ENCODE measurements at regions not wholly inside any gene's neighbourhood (a gene's known extent, or its start where the extent isn't known, plus 50 kb on each side); places are given as distances from the start of the nearest gene placed in this dataset.

GRCh38 chr15:70247281-70247680 lies 149.6 kb upstream of the TLE3 start:
- Histone ChIP-seq H3K56ac (ENCODE audit: extremely low read depth, insufficient read depth, low read length) (no peak overlapping the region), H2BK15ac (ENCODE audit: low read depth, low read length) (no peak overlapping the region), H4K91ac (ENCODE audit: insufficient read depth, low read depth, low read length) (no peak overlapping the region), H3K4me2 (ENCODE audit: low read depth, low read length) (no peak overlapping the region), H3K36me3 (ENCODE audit: control insufficient read depth, insufficient read depth, low read length) (no peaks in the 10 kb centered on the region), H2AK5ac (ENCODE audit: low read depth, low read length) (no peak overlapping the region), H3K27ac (ENCODE audit: insufficient read depth, low read length) (no peak overlapping the region), H3K27me3 (ENCODE audit: control insufficient read depth, insufficient read depth, low read length) (peaks cover 27% of the 10 kb centered on the region), H4K5ac (ENCODE audit: low read depth, low read length) (no peak overlapping the region), H3K9me3 (ENCODE audit: control insufficient read depth, insufficient read depth, low read length) (no peaks in the 10 kb centered on the region), H3K79me1 (ENCODE audit: low read depth in 1 of 2, low read length in 2 of 2) (no peaks in the 10 kb centered on the region), H2AK9ac (replicated peaks; ENCODE audit: low read depth, low read length, poor library complexity) (no peak overlapping the region), H2AFZ (replicated peaks; ENCODE audit: low read length, poor library complexity) (no peak overlapping the region), H3K23ac (ENCODE audit: low read depth, low read length) (no peak overlapping the region), H3K14ac (replicated peaks; ENCODE audit: low read depth, low read length) (no peak overlapping the region), H2BK20ac (ENCODE audit: low read depth, low read length) (no peak overlapping the region), H3K4ac (ENCODE audit: low read depth, low read length) (no peak overlapping the region), H3K9ac (ENCODE audit: low read depth, low read length) (no peak overlapping the region), H3K4me1 (ENCODE audit: control insufficient read depth, insufficient read depth, low read length) (no peaks in the 10 kb centered on the region), H3K4me3 (ENCODE audit: insufficient read depth, low read depth, low read length) (no peak overlapping the region), H4K20me1 (ENCODE audit: insufficient read depth, low read length) (no peaks in the 10 kb centered on the region), H2BK120ac (ENCODE audit: low read depth, low read length) (no peak overlapping the region), H2BK5ac (ENCODE audit: low read depth, low read length, poor library complexity, severe bottlenecking) (no peak overlapping the region), H3K9me1 (ENCODE audit: insufficient read depth, low read length) (no peaks in the 10 kb centered on the region; the same call in 1 of the 2 replicates), H4K8ac (ENCODE audit: low read depth in 2 of 2, low read length in 2 of 2) (no peak overlapping the region), H3K18ac (ENCODE audit: low read depth, low read length) (no peak overlapping the region)
- in situ Hi-C loops (cut with MboI; ENCODE audit: low sequenced_read_pairs) (no loop called here), dilution Hi-C loops (cut with HindIII; ENCODE audit: low sequenced_read_pairs, unreplicated experiment) (no loop called here), intact Hi-C loops (cut with micrococcal nuclease) (no loop called here)
- WGBS, 2 experiments (ENCODE audit: extremely low coverage in 2 of 2, insufficient read length in 1 of 2), result 70% methylated on average over 2 of the region's 6 CpGs; no CpG with 5 or more reads in 1 of the 2 experiments
- ChIA-PET CTCF (no interaction called here), POLR2A (ENCODE audit: unreplicated experiment) (no interaction called here)
- DNase-seq (no peak), ATAC-seq (ENCODE audit: low read depth) (no peak)
- no TSS peak for BruUV-seq (replicated peaks)
- TF ChIP-seq MXI1 (IDR thresholded peaks at IDR 0.05; ENCODE audit: borderline replicate concordance, low read depth, low read length) (no peak), CEBPB (IDR thresholded peaks at IDR 0.05; ENCODE audit: low read depth, low read length) (no peak), RAD21 (IDR thresholded peaks at IDR 0.05; ENCODE audit: low read length) (no peak), MAZ (IDR thresholded peaks at IDR 0.05; ENCODE audit: borderline replicate concordance, low read depth, low read length) (no peak), POLR2A (IDR thresholded peaks at IDR 0.05; ENCODE audit: low read depth, low read length) (no peak), BHLHE40 (IDR thresholded peaks at IDR 0.05; ENCODE audit: low read depth, low read length) (no peak), CHD1 (IDR thresholded peaks at IDR 0.05; ENCODE audit: low read depth, low read length) (no peak), CTCF (conservative IDR thresholded peaks at IDR 0.05; ENCODE audit: low read depth, low read length) (no peak), RCOR1 (IDR thresholded peaks at IDR 0.05; ENCODE audit: insufficient replicate concordance, low read length) (no peak), MAFK (IDR thresholded peaks at IDR 0.05; ENCODE audit: low read depth, low read length) (no peak), FOS (IDR thresholded peaks at IDR 0.05; ENCODE audit: low read depth, low read length) (no peak), ELK1 (IDR thresholded peaks at IDR 0.05; ENCODE audit: borderline replicate concordance, low read depth, low read length) (no peak), SMC3 (IDR thresholded peaks at IDR 0.05; ENCODE audit: low read depth, low read length) (no peak), NFE2L2 (IDR thresholded peaks at IDR 0.05; ENCODE audit: low read depth, low read length) (no peak), USF2 (IDR thresholded peaks at IDR 0.05; ENCODE audit: low read depth, low read length) (no peak), RFX5 (IDR thresholded peaks at IDR 0.05; ENCODE audit: low read depth, low read length) (no peak)
